ENCODE measurements at regions not wholly inside any gene's neighbourhood (a gene's known extent, or its start where the extent isn't known, plus 50 kb on each side); places are given as distances from the start of the nearest gene placed in this dataset.

- no peak for DNase-seq (ENCODE audit: low read depth)
Observed at GRCh38 chr21:26412885-26413284, 160.2 kb downstream of the CYYR1 start.

DNA sequence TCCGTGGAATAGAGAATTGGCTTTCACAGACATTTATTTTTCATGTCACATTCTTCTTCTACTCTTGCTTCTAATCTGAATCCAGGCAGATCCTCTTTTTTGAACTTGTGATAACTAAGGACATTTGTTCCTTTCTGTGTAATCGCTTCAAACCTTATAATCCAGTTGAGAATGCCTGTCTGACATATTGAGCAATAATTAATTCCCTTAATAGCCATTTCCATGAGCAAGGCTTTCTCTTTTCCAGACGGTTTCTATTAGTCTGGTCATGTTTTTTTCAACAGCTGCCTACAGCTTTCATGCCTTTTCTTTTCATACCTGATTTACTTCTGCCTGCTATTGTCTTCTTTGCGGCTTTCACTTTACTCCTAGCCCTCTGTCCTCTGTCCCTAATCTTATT is 163.4 kb downstream of the CYYR1 start:
- DNase-seq (ENCODE audit: low read depth), result no peak

DNA sequence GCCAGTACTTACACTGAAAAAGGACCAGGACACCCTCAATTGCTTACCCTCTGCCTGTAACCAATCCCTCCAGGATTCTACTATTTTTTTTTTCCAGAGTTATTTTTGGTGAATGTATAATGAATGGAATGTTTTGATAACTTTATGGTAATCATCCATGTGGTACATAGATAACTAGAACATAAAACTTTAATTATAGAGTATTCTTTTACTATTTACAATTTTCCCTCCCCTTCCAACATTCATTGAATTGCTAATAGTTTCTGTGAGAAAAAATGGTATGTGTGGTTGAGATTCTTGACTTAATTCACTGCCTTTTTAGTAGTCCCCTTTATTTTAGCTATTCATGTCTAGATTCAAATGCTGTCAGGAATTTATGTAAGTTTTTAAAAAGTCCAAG is 164.6 kb downstream of the CYYR1 start:
- no peak for DNase-seq (ENCODE audit: low read depth)

DNA sequence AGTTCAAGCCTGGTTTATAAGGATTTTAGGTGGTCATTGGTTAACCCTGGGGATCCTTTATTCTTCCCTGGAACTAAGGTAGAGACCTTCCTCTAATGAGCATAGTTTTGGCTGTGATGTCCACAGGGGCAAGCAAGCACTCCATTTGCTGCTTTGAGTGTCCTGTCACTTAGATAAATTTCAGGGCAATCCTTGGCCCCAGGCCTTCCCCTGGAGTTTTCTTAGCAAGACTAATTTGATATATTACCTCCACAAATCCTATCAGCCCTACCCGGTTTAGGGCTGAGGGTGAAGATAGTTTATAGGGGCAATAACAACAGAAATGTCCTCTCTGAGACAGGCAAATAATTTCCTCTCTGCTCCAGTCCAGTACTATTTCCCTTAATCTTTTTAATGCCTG is 166.6 kb downstream of the CYYR1 start:
- DNase-seq (ENCODE audit: low read depth), result no peak

DNA sequence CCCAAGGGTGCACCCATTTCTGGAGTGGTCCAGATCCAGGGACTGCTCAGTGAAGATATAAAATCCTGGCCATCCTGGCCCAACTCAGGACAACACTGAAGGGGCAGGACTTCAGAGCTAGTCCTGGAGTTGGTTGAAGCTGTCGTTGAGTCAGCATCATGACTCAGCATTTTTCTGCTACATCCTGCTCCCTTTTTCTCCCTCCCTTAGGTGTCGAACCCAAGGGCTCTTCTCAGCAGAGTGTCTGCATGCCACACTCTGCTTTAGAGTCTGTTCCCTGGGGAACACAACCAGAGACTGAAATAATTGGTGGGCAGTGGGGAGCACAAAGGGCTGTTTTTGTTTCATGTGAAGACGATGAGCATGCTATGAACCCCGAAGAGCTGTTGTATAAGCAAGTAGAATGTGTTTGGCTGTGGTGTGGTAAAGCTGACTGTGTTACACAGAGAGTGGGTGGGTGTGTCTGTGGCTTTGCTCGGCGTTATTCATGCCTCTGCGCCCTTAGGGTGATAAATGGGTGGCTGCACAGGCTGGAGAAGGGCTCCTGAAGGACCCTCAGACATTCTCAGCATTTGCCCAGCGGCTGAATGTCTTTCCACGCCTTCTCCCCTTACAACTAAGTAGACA is 167.2 kb downstream of the CYYR1 start:
- peak; percentile 65 for DNase-seq (ENCODE audit: low read depth)

GRCh38 chr21:26405071-26405470 is 168.0 kb downstream of the CYYR1 start:
- DNase-seq (ENCODE audit: low read depth), result no peak

DNA sequence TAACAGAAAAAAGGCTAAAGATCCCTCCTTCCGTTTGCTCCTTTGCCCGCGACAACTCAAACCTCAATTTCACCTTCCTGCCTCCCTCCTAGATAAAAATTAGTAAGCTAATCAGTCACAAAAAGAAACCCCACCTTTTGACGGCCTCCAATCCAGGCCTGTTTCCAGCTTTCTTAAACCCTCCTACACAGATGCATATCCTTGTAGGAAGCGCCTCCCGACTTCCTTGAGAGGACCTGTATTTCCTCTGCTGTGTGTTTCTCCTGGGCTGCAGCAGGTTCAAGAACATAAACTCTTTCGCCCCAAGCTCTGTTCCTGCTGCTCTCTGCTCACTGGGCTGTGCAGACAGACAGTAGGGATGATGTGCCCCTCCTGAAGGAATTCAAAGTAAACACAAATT is 168.8 kb downstream of the CYYR1 start:
- no peak for DNase-seq (ENCODE audit: low read depth)

DNA sequence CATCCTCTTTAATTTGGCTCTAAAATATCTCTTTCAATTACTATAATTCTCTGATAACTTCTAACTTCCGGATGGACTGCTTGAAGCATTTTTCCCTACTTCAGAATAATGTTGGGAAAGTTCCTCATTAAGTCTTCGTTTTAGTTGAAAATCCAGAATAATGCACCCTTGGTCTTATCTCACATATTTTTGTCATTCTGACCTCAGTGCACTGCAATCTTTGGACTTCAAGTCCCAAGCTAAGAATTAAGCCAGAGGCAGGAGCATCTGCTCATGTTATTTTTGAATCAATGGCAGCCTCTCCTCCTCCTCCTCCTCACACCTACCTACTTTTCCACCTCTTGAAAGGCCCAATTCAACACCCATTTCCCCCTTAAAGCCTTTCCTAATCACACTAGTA is 169.8 kb downstream of the CYYR1 start:
- no peak for DNase-seq (ENCODE audit: low read depth)

- DNase-seq (ENCODE audit: low read depth), result no peak
Observed at GRCh38 chr21:26397545-26397944, 175.5 kb downstream of the CYYR1 start.

DNA sequence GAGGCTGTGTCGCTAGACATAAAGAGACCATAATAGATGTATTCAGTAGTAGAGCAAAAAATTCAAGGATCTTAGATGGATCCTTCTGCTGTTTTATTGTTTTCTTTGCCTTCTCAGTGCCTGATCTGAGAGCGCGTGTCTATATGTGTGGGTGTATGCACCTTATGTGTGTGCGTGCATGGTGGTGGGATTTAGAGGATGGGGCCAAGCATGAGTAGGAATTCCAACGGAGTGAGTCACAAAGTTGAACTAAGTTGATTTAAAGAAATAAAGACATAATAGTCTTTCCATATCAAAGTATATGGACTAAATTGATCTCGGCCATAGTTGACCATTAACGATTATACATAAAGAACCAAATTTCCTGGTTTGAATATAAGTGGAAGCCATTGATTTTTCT is 178.7 kb downstream of the CYYR1 start:
- DNase-seq (ENCODE audit: low read depth), result no peak

DNA sequence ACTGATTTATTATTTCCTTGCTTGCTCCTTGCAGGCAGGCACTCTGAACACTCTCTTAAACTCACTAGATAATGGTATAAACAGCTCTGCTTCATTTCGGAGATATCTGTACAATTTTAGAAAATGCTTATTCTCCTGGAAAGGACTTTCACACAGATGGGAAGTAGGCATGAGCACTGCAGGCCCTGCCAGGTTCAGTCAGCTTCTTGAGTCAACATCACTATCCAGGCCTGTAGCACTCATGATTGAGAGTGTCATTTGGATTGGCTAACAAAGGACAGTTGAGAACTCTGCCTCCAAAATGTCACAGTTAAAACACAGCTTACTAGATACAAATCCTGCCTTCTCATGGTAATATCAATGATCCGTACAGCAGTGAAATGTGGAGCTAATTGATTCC is 181.9 kb downstream of the CYYR1 start:
- DNase-seq (ENCODE audit: low read depth), result no peak

DNA sequence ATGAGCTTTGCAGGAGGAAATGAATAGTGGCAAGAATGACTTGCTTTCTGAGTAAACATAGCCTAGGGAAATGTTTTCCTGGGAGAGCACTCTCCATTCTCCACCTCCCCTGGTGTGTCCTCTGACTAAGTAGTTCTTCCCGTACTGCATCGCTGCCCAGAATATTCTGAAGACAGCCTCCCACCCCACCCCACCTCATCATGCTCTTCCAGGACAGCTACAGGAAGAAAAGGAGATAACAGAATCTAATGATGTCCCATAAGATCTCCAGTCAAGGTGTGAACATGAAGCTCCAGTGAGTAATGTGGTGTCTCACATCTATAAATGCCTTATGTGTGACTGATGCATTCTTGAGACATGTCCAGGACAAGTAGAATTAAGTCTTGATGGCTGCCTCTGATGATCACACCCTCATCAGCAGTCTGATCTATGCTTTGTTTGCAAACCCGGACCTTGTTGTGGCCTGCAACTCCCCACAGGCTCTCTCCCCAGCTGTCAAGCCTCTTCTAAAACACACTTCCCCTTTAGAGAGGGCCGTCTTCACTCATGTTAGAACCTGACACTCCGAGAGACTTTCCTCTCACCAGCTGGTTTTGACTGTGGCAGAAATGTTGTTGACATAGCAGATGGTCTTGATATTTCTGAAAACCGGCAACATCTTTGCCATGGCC is 183.0 kb downstream of the CYYR1 start:
- no peak for DNase-seq (ENCODE audit: low read depth)

DNA sequence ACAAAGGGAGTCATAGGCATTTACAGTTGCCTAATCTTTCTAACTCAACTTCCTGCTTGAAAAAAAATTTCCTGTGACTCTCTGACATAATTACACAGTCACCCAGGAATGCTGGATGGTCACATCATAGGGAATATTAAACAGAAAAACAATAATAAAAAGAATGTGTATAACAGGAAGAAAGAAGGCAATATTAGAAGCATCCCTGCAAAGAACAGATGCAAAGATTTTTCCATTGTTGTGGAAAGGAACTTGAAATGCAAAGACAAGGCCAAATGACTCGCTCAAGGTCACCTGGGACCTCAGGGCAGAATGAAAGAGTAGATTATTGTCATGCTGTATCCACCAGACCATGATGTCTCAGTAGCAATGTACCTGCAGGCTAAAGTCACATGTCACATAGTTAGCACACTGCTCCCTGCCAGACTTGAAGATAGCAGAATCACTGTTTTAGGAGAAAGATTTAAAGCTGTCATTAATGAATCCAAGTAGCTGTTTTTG is 184.3 kb downstream of the CYYR1 start:
- peak; percentile 61 for DNase-seq (ENCODE audit: low read depth)

DNA sequence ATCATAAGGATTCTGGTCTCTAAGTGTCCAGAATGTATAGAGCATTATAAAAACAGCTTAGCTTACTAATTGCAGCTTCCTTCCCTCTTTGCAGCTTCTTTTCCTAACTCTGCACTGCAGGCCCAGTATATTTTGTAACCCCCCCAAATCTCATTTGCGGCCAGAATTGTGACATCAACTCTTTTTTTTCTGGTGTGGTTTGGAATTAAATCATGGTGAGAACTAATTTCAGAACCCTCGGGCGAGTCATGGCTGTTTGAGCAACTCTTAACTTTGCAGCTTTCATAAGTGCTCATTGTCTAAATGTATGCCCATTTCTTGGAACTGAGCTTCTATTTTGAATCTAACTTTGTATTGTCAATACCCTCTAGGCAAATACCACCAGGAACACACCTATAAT is 187.4 kb downstream of the CYYR1 start:
- no peak for DNase-seq (ENCODE audit: low read depth)

- DNase-seq (ENCODE audit: low read depth), result no peak
Observed at GRCh38 chr21:26379561-26379960, 193.5 kb downstream of the CYYR1 start.

GRCh38 chr21:26377111-26377694 is 195.9 kb downstream of the CYYR1 start:
- DNase-seq (ENCODE audit: low read depth), result no peak

- DNase-seq (ENCODE audit: low read depth), result no peak
Observed at GRCh38 chr21:26374817-26375216, 198.3 kb downstream of the CYYR1 start.

DNA sequence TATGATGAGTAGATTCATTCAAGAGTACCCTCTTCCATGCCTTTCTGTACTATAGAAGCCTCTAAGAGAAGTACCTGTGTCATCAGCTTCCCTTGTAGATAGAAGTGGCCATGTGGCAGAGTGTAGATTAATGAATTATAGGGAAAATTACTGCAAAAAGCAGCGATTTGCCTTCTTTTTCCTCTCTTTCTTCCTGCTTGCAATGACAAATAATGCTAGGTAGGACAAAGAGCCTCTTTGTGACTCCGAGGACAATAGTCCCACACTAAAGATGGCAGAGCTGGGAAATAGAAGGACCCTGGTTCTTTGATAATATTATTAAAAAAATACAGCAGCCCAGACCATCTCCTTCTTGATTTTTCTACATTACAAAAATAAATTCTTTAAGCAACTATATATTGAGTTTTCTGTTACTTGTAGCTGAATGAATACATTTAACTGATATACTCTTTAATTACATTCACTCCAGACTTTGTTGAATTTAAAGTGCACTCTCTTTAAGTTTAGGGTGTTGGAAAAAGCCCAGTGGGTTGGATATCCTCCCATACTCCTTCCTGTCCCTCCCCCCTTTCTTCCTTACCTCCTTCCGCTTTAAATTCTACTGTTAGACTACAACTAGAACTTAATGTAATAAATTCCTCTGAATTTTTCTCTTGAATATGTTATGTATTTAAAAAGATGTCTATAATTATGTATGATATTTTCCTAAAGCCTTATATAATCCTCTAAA is 198.2 kb upstream of the APP start:
- DNase-seq (ENCODE audit: low read depth), result no peak

GRCh38 chr21:26366781-26367180 is 196.2 kb upstream of the APP start:
- peak; percentile 21 for DNase-seq (ENCODE audit: low read depth)

DNA sequence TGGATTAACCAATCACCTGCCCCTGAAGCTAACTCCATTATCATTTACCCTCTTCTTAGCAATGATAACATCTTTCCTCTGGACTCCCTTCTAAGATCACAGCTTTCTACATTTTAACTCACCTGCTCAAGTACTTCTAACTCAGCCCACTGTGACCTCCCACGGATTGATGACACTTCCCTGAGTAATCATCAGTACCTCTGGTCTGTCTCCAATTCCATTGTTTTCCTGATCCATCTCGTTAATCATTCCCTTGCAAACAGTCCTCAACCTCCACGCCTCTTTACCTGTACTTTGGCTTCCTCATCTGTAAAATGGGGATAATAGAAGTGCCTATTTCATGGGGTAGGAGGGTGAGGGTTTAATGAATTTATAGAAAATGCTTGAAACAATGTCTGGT is 195.3 kb upstream of the APP start:
- DNase-seq (ENCODE audit: low read depth), result no peak

DNA sequence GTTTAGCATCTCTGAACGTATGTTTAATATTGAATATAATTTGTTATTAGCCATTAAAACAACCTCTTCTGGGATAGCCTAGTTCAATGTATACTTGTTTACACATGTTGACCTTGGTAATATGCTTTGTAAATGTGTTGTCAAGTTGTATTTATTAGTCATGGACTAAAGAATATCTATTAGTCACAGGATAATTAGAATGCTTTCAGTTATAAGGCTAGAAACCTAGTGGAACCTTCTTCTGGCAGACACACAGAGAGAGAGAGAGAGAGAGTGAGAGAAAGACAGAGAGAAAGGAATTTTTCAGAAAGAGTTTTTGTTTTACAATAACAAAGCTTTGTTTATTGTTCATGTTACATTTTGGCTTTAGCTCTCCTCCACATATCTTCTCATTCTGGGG is 181.1 kb upstream of the APP start:
- no peak for DNase-seq (ENCODE audit: low read depth)

- DNase-seq (ENCODE audit: low read depth), result no peak
Observed at GRCh38 chr21:26332867-26333266, 162.3 kb upstream of the APP start.
